BLaER1 (cell line): ENCODE measurements at regions not wholly inside any gene's neighbourhood (a gene's known extent, or its start where the extent isn't known, plus 50 kb on each side); places are given as distances from the start of the nearest gene placed in this dataset.
"Not testable (repeated sequence)": the region's sequence is repeated elsewhere in the genome, so short reads cannot be mapped to it uniquely, and the experiment has no call there.

Source experiments
- H3K27ac ChIP-seq: shearing (Covaris generic); formaldehyde crosslinking; 2 replicates; pipeline ENCODE4 v1.8.1; 2022
- H3K27me3 ChIP-seq: shearing (Covaris generic); formaldehyde crosslinking; 2 replicates; pipeline ENCODE4 v1.8.1; 2022
- H3K36me3 ChIP-seq: shearing (Covaris generic); formaldehyde crosslinking; 2 replicates; pipeline ENCODE4 v1.8.1; 2022
- H3K4me1 ChIP-seq: shearing (Covaris generic); formaldehyde crosslinking; 2 replicates; pipeline ENCODE4 v1.8.1; 2022
- H3K4me2 ChIP-seq: shearing (Covaris generic); formaldehyde crosslinking; 2 replicates; pipeline ENCODE4 v1.8.1; 2022
- H3K4me3 ChIP-seq: shearing (Covaris generic); formaldehyde crosslinking; 2 replicates; pipeline ENCODE4 v1.8.1; 2022
- H3K9ac ChIP-seq: shearing (Covaris generic); formaldehyde crosslinking; 2 replicates; pipeline ENCODE4 v1.8.1; 2022
- H3K9me3 ChIP-seq: shearing (Covaris generic); formaldehyde crosslinking; 2 replicates; pipeline ENCODE4 v1.8.1; 2022
- H4K20me1 ChIP-seq: shearing (Covaris generic); formaldehyde crosslinking; 2 replicates; pipeline ENCODE4 v1.8.1; 2022
- Cebpa-rat ChIP-seq: shearing (Covaris generic); IDR thresholded peaks from 2 replicates; pipeline ENCODE4 v1.8.1; 2022

DNA sequence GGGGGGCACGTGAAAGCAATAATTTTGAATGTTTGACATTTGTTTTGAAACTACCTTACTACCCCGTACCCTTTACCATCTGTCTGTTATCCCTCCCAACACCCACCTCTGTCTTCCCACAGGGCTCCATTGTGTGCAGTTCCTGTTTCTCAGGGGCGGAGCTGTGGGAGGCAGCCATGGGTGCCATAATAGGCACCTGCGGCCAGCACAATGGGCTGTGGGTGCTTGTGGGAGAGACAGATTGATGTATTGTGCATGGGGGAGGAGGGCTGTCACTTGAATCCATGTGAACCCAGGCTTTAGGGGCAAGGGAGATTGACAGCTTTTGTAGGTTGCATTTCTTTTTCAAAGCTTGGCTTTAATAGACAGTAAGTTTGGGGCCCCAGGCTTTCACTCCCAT lies 122.6 kb upstream of the CXorf66 start:
- Histone ChIP-seq H3K27me3 (peaks cover 75% of the 10 kb centered on the region), H3K36me3 (no peaks in the 10 kb centered on the region), H4K20me1 (peaks cover 6% of the 10 kb centered on the region; the same call in 1 of the 2 replicates), H3K4me2 (no peak overlapping the region), H3K4me1 (no peaks in the 10 kb centered on the region), H3K4me3 (no peak overlapping the region), H3K27ac (no peak overlapping the region), H3K9ac (no peak overlapping the region), H3K9me3 (peaks cover 20% of the 10 kb centered on the region)
- no peak for TF ChIP-seq Cebpa-rat

DNA sequence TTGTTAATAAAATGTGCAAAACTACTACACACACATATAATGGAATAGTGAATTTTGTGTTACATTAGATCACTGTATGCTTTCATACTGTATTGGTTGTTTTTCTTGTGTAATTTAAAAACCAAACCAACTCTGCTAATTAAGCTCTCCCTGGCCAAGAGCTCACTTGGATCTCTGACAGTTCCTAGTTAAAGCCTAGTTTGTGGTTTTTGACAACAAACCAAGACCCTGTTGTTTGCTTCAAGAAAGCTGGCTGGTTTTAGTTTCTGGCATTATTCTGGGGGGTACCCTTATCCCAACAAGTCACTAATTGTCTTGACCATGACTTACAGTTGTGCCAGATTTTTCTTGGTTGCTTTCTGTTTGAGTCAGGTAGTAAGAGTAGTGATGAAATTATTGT lies 121.4 kb upstream of the CXorf66 start:
- Histone ChIP-seq H3K27me3 (peaks cover 86% of the 10 kb centered on the region), H3K27ac (no peak overlapping the region), H3K36me3 (no peaks in the 10 kb centered on the region), H3K9me3 (peaks cover 10% of the 10 kb centered on the region), H3K4me1 (no peaks in the 10 kb centered on the region), H3K4me3 (no peak overlapping the region), H3K4me2 (no peak overlapping the region), H4K20me1 (peaks cover 6% of the 10 kb centered on the region; the same call in 1 of the 2 replicates), H3K9ac (no peak overlapping the region)
- no peak for TF ChIP-seq Cebpa-rat

DNA sequence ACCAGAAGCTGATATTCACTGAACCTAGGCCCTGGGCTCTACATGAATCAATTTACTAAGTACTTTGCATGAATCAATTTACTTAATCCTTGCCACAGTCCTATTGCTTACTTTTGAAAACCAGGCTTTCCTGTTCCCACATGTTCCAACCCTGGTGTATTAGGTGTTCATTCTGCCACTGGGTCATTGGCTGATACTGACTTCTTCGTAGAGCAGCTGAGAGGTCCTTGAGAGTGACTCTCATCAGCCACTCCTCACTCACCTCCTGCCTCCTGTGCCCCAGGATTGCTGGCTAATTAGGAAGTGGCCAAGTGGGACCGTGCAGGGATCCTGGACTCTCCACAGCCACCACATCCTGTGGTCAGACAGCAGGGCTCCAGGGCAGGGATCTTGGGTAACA lies 109.5 kb upstream of the CXorf66 start:
- not testable (repeated sequence) for H3K9ac ChIP-seq, H3K4me1 ChIP-seq, H3K4me2 ChIP-seq, H3K36me3 ChIP-seq, H4K20me1 ChIP-seq, H3K27ac ChIP-seq, H3K4me3 ChIP-seq, H3K9me3 ChIP-seq
- H3K27me3 ChIP-seq, result peaks cover 24% of the 10 kb centered on the region

DNA sequence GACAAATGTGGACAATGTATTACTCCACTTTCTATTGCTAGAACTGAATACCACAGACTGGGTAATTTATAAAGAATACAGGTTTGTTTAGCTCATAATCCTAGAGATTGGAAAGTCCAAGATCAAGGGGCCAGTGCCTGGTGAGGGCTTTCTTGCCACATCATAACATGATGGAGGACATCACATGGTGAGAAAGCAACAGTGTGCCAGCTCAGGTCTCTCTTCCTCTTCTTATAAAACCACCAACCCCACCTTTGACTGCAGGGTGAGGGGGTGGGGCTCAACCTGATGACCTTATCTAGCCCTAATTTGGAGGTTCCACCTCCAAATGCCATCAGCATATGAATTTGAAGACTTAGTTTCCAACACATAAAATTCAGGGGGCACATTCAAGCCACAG lies 105.7 kb upstream of the CXorf66 start:
- TF ChIP-seq Cebpa-rat, result no peak
- Histone ChIP-seq H3K9ac (no peak overlapping the region), H3K4me3 (no peak overlapping the region), H3K4me1 (no peaks in the 10 kb centered on the region), H3K4me2 (no peak overlapping the region), H3K9me3 (no peaks in the 10 kb centered on the region), H3K27me3 (peaks cover 51% of the 10 kb centered on the region), H4K20me1 (no peaks in the 10 kb centered on the region), H3K36me3 (no peaks in the 10 kb centered on the region), H3K27ac (no peak overlapping the region)

DNA sequence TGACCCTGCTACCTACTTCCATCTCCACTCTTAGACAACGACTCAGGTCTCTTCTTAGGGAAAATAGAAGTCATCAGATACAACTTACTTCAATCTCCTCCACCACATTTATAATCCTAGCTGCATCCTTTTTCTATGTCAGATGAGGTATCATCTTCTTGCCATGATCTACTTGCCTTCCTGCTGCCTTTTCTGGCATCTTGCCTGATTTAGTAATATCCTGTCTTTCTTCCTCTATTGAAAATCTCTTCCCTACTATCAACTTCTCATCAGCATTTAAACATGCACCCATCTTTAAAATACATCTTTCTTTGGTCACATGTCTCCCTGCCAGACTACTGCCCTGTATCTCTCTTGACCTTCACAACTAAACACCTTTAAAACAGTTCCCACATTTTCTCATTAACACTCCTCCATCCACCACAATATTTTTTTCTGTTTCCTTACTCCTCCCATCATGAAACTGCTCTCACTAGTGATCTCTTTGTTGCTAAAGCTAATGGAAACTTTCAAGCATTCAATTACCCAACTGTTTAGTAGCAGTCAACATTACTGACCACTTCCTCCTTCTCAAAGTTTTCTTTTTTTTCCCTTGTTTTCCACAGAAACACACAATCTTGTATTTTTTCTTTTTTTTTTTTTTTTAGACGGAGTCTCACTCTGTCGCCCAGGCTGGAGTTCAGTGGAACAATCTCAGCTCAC lies 100.8 kb upstream of the CXorf66 start:
- Histone ChIP-seq H3K4me2 (no peak overlapping the region), H3K9ac (no peak overlapping the region), H3K27ac (no peak overlapping the region), H3K36me3 (no peaks in the 10 kb centered on the region), H3K27me3 (peaks cover 93% of the 10 kb centered on the region), H3K4me3 (no peak overlapping the region), H4K20me1 (no peaks in the 10 kb centered on the region), H3K9me3 (no peaks in the 10 kb centered on the region), H3K4me1 (no peaks in the 10 kb centered on the region)
- no peak for TF ChIP-seq Cebpa-rat

DNA sequence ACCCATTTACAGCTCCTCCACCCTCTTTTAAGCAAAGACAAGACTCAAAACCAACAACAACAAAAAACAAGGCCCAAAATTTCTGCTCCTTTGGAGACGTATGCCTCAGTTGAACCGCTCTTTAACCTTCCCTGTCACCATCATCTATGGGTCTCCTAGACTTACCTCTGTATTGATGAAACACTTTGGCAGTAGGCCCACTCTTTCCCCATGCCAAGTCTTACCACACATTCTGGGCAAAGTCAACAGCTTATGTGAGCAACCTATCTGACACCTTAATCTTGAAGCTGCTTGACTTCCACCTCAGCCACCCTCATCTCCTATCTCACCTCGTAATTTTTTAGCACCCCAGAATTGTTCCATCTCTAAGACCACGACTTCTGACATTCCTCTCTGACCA lies 99.7 kb upstream of the CXorf66 start:
- Histone ChIP-seq H3K9me3 (no peaks in the 10 kb centered on the region), H4K20me1 (no peaks in the 10 kb centered on the region)

DNA sequence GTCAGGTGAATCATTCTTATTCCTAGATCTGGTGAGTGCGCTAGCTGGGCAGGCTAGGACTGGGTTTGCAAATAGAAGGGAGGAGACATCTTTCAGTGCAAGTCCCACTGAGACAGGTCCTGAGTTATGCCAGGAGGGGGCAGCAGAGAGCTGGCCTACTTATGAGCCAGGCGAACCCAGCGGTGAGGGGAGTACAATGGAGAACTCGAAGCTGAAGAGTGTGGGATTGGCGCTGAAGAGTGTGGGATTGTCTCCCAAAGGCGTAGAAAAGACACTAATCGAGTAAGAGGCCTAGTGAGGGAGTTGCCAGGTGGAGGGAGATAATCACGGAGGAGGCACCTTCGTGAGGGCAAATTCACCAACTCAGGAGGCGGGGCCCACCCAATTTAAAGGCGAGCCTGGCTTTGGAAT lies 91.7 kb upstream of the CXorf66 start:
- Histone ChIP-seq H3K9ac (no peak overlapping the region), H4K20me1 (peaks cover 6% of the 10 kb centered on the region; the same call in 1 of the 2 replicates), H3K27me3 (peaks cover 62% of the 10 kb centered on the region), H3K4me3 (no peak overlapping the region), H3K9me3 (no peaks in the 10 kb centered on the region), H3K4me2 (no peak overlapping the region), H3K36me3 (no peaks in the 10 kb centered on the region), H3K4me1 (no peaks in the 10 kb centered on the region), H3K27ac (no peak overlapping the region)
- no peak for TF ChIP-seq Cebpa-rat

More for the DNA sequence above, 99.7 kb upstream of the CXorf66 start:
- no peak overlapping the region for H3K27ac ChIP-seq
- H3K4me3 ChIP-seq, result no peak overlapping the region
- no peak overlapping the region for H3K9ac ChIP-seq
- H3K4me2 ChIP-seq, result no peak overlapping the region
- no peaks in the 10 kb centered on the region for H3K4me1 ChIP-seq
- H3K27me3 ChIP-seq, result peaks cover 91% of the 10 kb centered on the region
- no peak for TF ChIP-seq Cebpa-rat
- no peaks in the 10 kb centered on the region for H3K36me3 ChIP-seq

DNA sequence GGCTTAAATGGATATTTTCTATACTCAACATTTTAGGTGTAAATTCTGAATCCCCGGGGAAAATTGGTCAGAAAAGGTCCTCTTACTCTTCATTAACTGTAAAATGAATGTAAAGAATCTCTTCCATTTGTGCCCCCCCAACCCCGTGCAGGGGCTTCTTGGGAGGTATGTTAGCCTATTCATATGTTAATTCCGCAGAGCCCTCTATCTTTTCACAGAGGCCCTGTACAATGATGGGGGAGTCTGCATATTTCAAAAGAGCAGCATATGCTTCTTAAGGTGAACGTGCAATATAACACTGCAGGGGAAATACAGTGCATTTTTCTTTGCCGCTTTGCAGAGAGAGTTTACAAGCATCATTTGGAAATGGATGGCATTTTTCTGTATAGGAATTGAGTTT lies 88.5 kb upstream of the CXorf66 start:
- H3K9me3 ChIP-seq, result no peaks in the 10 kb centered on the region
- H4K20me1 ChIP-seq, result peaks cover 6% of the 10 kb centered on the region; the same call in 1 of the 2 replicates
- H3K36me3 ChIP-seq, result no peaks in the 10 kb centered on the region
- H3K27ac ChIP-seq, result no peak overlapping the region
- TF ChIP-seq Cebpa-rat, result no peak
- no peak overlapping the region for H3K4me3 ChIP-seq
- H3K4me2 ChIP-seq, result no peak overlapping the region
- no peak overlapping the region for H3K9ac ChIP-seq
- H3K27me3 ChIP-seq, result peaks cover 53% of the 10 kb centered on the region
- no peaks in the 10 kb centered on the region for H3K4me1 ChIP-seq

DNA sequence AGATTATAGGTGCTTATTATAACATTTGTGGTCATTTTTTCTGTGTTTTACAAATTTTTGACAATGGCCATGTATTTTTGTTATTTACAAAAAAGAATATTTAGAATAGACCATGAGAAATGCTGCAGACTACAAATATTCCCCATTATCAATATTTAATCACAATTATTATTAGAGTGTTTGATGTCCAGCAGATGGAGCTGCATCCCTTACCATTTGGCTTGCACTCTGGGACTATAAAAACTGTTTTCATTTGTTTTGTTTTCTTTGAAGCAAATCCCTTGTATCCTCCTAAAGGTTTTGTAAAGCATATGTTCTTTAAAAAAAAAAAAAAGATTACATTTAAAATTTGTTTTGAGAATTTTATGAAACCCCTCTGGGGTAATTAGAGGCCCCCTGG lies 85.6 kb upstream of the CXorf66 start:
- Histone ChIP-seq H3K27ac (no peak overlapping the region), H3K9me3 (no peaks in the 10 kb centered on the region), H3K9ac (no peak overlapping the region), H3K36me3 (no peaks in the 10 kb centered on the region), H3K4me1 (no peaks in the 10 kb centered on the region), H3K4me3 (no peak overlapping the region), H4K20me1 (peaks cover 6% of the 10 kb centered on the region; the same call in 1 of the 2 replicates), H3K27me3 (peaks cover 68% of the 10 kb centered on the region), H3K4me2 (no peak overlapping the region)
- TF ChIP-seq Cebpa-rat, result no peak

DNA sequence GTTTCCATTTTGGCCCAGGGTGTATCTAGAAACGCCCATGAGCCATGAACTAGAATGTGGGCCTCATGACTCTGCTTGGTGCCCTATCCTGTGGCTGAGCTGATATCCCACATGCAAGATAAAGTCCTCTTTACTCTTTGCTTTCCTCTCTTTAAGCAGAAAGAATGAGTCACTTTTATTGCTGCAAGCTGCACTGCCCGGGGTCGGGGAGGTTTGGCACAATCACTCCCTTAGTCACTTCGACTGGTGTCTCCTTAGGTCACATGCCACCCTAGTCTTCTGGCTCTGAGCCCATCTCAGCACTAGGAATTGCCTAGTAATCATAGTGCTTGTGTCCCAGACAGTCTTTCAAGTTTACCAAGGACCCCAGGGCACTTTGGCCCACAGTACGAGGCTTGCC lies 75.1 kb upstream of the CXorf66 start:
- H3K9me3 ChIP-seq, result peaks cover 36% of the 10 kb centered on the region
- no peak for TF ChIP-seq Cebpa-rat
- H3K27ac ChIP-seq, result no peak overlapping the region
- H3K36me3 ChIP-seq, result no peaks in the 10 kb centered on the region
- no peaks in the 10 kb centered on the region for H4K20me1 ChIP-seq
- H3K9ac ChIP-seq, result no peak overlapping the region
- no peak overlapping the region for H3K4me3 ChIP-seq
- H3K4me2 ChIP-seq, result no peak overlapping the region
- H3K27me3 ChIP-seq, result peaks cover 35% of the 10 kb centered on the region
- H3K4me1 ChIP-seq, result no peaks in the 10 kb centered on the region

DNA sequence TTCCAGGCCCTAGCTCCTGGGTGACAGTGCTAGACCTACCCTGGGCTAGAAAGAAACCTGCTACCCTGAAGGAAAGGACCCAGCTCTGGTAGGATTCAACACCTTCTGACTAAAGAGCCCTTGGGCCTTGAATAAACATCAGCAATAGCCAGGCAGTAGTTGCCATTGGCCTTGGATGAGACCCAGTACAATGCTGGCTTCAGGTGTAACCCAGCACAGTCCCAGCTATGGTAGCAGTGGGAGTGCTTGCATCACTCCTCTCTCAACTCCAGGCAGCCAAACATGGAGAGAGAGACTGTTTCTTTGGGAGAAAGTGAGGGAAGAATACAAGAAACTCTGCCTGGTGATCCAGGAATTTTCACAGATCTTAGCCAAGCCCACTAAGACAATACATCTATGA lies 73.5 kb upstream of the CXorf66 start:
- H3K27me3 ChIP-seq, result peaks cover 30% of the 10 kb centered on the region
- H3K9ac ChIP-seq, result no peak overlapping the region
- H3K4me2 ChIP-seq, result no peak overlapping the region
- no peak overlapping the region for H3K4me3 ChIP-seq
- no peaks in the 10 kb centered on the region for H3K4me1 ChIP-seq
- H3K36me3 ChIP-seq, result no peaks in the 10 kb centered on the region
- H4K20me1 ChIP-seq, result no peaks in the 10 kb centered on the region
- no peak overlapping the region for H3K27ac ChIP-seq
- TF ChIP-seq Cebpa-rat, result no peak
- peaks cover 41% of the 10 kb centered on the region for H3K9me3 ChIP-seq
